Hepatocyte (in vitro differentiated cells): ENCODE measurements at regions not wholly inside any gene's neighbourhood (a gene's known extent, or its start where the extent isn't known, plus 50 kb on each side); places are given as distances from the start of the nearest gene placed in this dataset.

Experiments
- CTCF ChIP-seq: fragments of 200-600 bp; sonication (generic); IDR thresholded peaks from 2 replicates; pipeline ENCODE4 v1.5.1; 2016; ENCODE audit warnings: antibody characterized with exemption, mild to moderate bottlenecking; ENCODE audit not compliant: poor library complexity
- EZH2 ChIP-seq: fragments of 200-600 bp; sonication (generic); IDR thresholded peaks from 2 replicates; pipeline ENCODE4 v1.6.1; 2016; ENCODE audit warnings: antibody characterized with exemption, mild to moderate bottlenecking, borderline replicate concordance
- EZH2phosphoT487 ChIP-seq: fragments of 200-600 bp; sonication (generic); IDR thresholded peaks from one replicate; pipeline ENCODE4 v1.6.1; 2018; ENCODE audit warnings: antibody characterized with exemption, mild to moderate bottlenecking, low read depth, moderate library complexity; ENCODE audit not compliant: unreplicated experiment, severe bottlenecking

- TF ChIP-seq CTCF (no peak), EZH2 (no peak), EZH2phosphoT487 (no peak)
These were observed 930.0 kb upstream of the KLHL29 start for GRCh38 chr2:22454826-22455485.
